GM12878 (cell line): ENCODE measurements at regions not wholly inside any gene's neighbourhood (a gene's known extent, or its start where the extent isn't known, plus 50 kb on each side); places are given as distances from the start of the nearest gene placed in this dataset.
A peak's percentile ranks its signal among the peaks of the same experiment; 100 is the strongest.

ENCODE experiments used
- ATAC-seq: fragments of 200-7000 bp; cut with Tn5 transposase; 3 replicates; pipeline ENCODE4 v1.9.1; 2020; ENCODE audit warnings: mild to moderate bottlenecking, moderate library complexity
- BruUV-seq: library from RNA; stranded (reverse); fragments of 400-500 nt; replicated peaks from 2 replicates; lab custom pipeline; 2021; lab: Mats Ljungman, UMichigan
- CTCF ChIA-PET: fragments of 300-600 bp; sonication (Branson Sonifier 250); formaldehyde crosslinking; extraction: SDS; loops from one replicate; lab custom pipeline; 2021; ENCODE audit warnings: inconsistent platforms; lab: Yijun Ruan, JAX
- POLR2A ChIA-PET: fragments of 350-600 bp; formaldehyde crosslinking; extraction: SDS; loops from one replicate; lab custom pipeline; 2021; ENCODE audit warnings: inconsistent platforms; lab: Charles Lee
- RAD21 ChIA-PET: fragments of 300-600 bp; sonication (Branson Sonifier 250); formaldehyde crosslinking; loops from one replicate; lab custom pipeline; 2023; ENCODE audit warnings: antibody characterized with exemption; ENCODE audit not compliant: unreplicated experiment; lab: Charles Lee
- SMC1A ChIA-PET: fragments of 300-600 bp; sonication (Branson Sonifier 250); formaldehyde crosslinking; loops from one replicate; lab custom pipeline; 2023; ENCODE audit not compliant: unreplicated experiment, uncharacterized antibody; lab: Charles Lee
- DNase-seq: peaks from one replicate; pipeline ENCODE4 v3.0.0-alpha.2; 2011; ENCODE audit warnings: low read depth, low spot score
- FAIRE-seq: peaks from 3 replicates; lab custom pipeline; 2011; peaks lifted over from hg19 to GRCh38; lab: Jason Lieb, UNC
- H2AFZ ChIP-seq: 2 replicates; pipeline ENCODE4 v1.6.0; 2011; ENCODE audit warnings: low read depth, low read length, control low read depth; ENCODE audit not compliant: control insufficient read depth
- H3K27ac ChIP-seq: 2 replicates; pipeline ENCODE4 v1.5.1; 2011; ENCODE audit warnings: control low read depth; ENCODE audit not compliant: control insufficient read depth, insufficient read depth
- H3K27me3 ChIP-seq, 2 experiments: replicated peaks in 1 of 2; 2 replicates each; pipeline versions ENCODE4 v1.6.0 to v1.6.1; 2011; ENCODE audit warnings: low read length in 1 of 2; ENCODE audit not compliant: control insufficient read depth in 2 of 2, insufficient read depth in 2 of 2
- H3K36me3 ChIP-seq, 2 experiments: 2 replicates each; pipeline ENCODE4 v1.5.1; 2011; ENCODE audit warnings: low read length in 1 of 2; ENCODE audit not compliant: control insufficient read depth in 2 of 2, insufficient read depth in 2 of 2
- H3K4me1 ChIP-seq: 2 replicates; pipeline ENCODE4 v1.6.1; 2011; ENCODE audit warnings: mild to moderate bottlenecking, low read length, moderate library complexity, mixed read lengths; ENCODE audit not compliant: control insufficient read depth, insufficient read depth
- H3K4me2 ChIP-seq: 2 replicates; pipeline ENCODE4 v1.6.0; 2011; ENCODE audit warnings: control low read depth; ENCODE audit not compliant: control insufficient read depth, insufficient read depth
- H3K4me3 ChIP-seq: fragments of 200-600 bp; sonication (generic); 2 replicates; pipeline ENCODE4 v1.5.1; 2016
- H3K79me2 ChIP-seq: 2 replicates; pipeline ENCODE4 v1.6.0; 2011; ENCODE audit warnings: low read length; ENCODE audit not compliant: control insufficient read depth, insufficient read depth
- H3K9ac ChIP-seq: 2 replicates; pipeline ENCODE4 v1.8.0; 2011; ENCODE audit warnings: low read length, control low read depth, mixed read lengths; ENCODE audit not compliant: control insufficient read depth, insufficient read depth
- H3K9me3 ChIP-seq: replicated peaks from 3 replicates; pipeline ENCODE4 v1.5.1; 2011; ENCODE audit warnings: mild to moderate bottlenecking, low read length; ENCODE audit not compliant: control insufficient read depth, insufficient read depth
- H4K20me1 ChIP-seq: 2 replicates; pipeline ENCODE4 v1.6.0; 2011; ENCODE audit not compliant: control insufficient read depth, insufficient read depth
- CBFB ChIP-seq: IDR thresholded peaks from 2 replicates; pipeline ENCODE4 v1.6.1; 2016; ENCODE audit warnings: antibody characterized with exemption, low read depth
- E2F4 ChIP-seq: IDR thresholded peaks from 2 replicates; pipeline ENCODE4 v1.6.1; 2012; ENCODE audit warnings: low read depth, low read length, improper control_type of control experiment
- E2F8 ChIP-seq: fragments of 450-650 bp; IDR thresholded peaks from 2 replicates; pipeline ENCODE4 v1.6.1; 2018; ENCODE audit warnings: mild to moderate bottlenecking, low read depth, moderate library complexity; ENCODE audit not compliant: partially characterized antibody
- GATAD2B ChIP-seq: fragments of 450-650 bp; conservative IDR thresholded peaks from 2 replicates; pipeline ENCODE4 v1.6.1; 2017; ENCODE audit warnings: low read depth, mild to moderate bottlenecking, moderate library complexity
- NRF1 ChIP-seq: conservative IDR thresholded peaks from 2 replicates; pipeline ENCODE4 v1.6.1; 2011; ENCODE audit warnings: mild to moderate bottlenecking, low read depth, low read length, improper control_type of control experiment
- RUNX3 ChIP-seq: IDR thresholded peaks from 2 replicates; pipeline ENCODE4 v1.6.1; 2012; ENCODE audit warnings: low read length, inconsistent platforms
- SIX5 ChIP-seq: IDR thresholded peaks from 2 replicates; pipeline ENCODE4 v1.6.1; 2011; ENCODE audit warnings: mild to moderate bottlenecking, low read depth, low read length, moderate library complexity; ENCODE audit not compliant: severe bottlenecking
- SMARCA5 ChIP-seq: fragments of 450-650 bp; IDR thresholded peaks from 2 replicates; pipeline ENCODE4 v1.6.1; 2017; ENCODE audit warnings: mild to moderate bottlenecking
- SPI1 ChIP-seq: IDR thresholded peaks from 2 replicates; pipeline ENCODE4 v1.6.1; 2011; ENCODE audit warnings: low read depth, mild to moderate bottlenecking, low read length, moderate library complexity, borderline replicate concordance; ENCODE audit not compliant: insufficient read depth
- WRNIP1 ChIP-seq: IDR thresholded peaks from 2 replicates; pipeline ENCODE4 v1.6.1; 2011; ENCODE audit warnings: low read depth, low read length, improper control_type of control experiment, borderline replicate concordance
- ZBTB11 ChIP-seq: fragments of 450-650 bp; formaldehyde crosslinking; IDR thresholded peaks from 2 replicates; pipeline ENCODE4 v1.5.0; 2022; ENCODE audit warnings: mild to moderate bottlenecking, missing genetic modification characterization
- WGBS: methylation state at CpG from one replicate; pipeline ENCODE4 v1.1.6; 2016; ENCODE audit warnings: low lambda C conversion rate; ENCODE audit not compliant: insufficient replicate concordance, insufficient coverage; ENCODE audit errors: missing lambda C conversion rate; 5-methylcytosine and 5-hydroxymethylcytosine counted together
- in situ Hi-C: fragments of 300-500 bp; cut with MboI; formaldehyde crosslinking; loops from 9 replicates; pipeline ENCODE4 v1.14.3; 2018; ENCODE audit warnings: mixed read lengths
- intact Hi-C: fragments of 100-400 bp; cut with micrococcal nuclease; formaldehyde crosslinking; loops from one replicate; pipeline ENCODE4 v1.14.2; 2022; ENCODE audit not compliant: unreplicated experiment

- DNase-seq: no peak
- no peak overlapping the region for H3K4me2 ChIP-seq
- H3K36me3 ChIP-seq: no peaks in the 10 kb centered on the region
Measured at GRCh38 chr5:124421584-124421983, 324.9 kb downstream of the ZNF608 start.

GRCh38 chr5:124420952-124421351 is 325.5 kb downstream of the ZNF608 start:
- Histone ChIP-seq H3K4me1 (no peaks in the 10 kb centered on the region), H3K9ac (no peak overlapping the region), H3K79me2 (no peaks in the 10 kb centered on the region), H3K36me3 (no peaks in the 10 kb centered on the region), H2AFZ (no peak overlapping the region), H3K4me3 (no peak overlapping the region), H3K27me3 (no peaks in the 10 kb centered on the region; a peak in 1 of 4 replicates), H3K4me2 (no peak overlapping the region), H3K9me3 (no peaks in the 10 kb centered on the region; the same call in 1 of the 3 replicates), H4K20me1 (no peaks in the 10 kb centered on the region), H3K27ac (no peak overlapping the region)
- ATAC-seq (no peak), FAIRE-seq (no peak), DNase-seq (no peak)
- in situ Hi-C loops: no loop called here
- POLR2A ChIA-PET: no interaction called here
- WGBS: 42% methylated on average over 2 of the region's 2 CpGs
- intact Hi-C loops: no loop called here
- SMC1A ChIA-PET: no interaction called here
- no TSS peak for BruUV-seq
- no peak for TF ChIP-seq E2F8
- no peak for TF ChIP-seq WRNIP1
- TF ChIP-seq RUNX3: no peak
- TF ChIP-seq NRF1: no peak
- TF ChIP-seq CBFB: no peak
- no peak for TF ChIP-seq ZBTB11 (CRISPR knock-in tag)
- TF ChIP-seq GATAD2B: no peak
- no peak for TF ChIP-seq E2F4
- no peak for TF ChIP-seq SIX5
- CTCF ChIA-PET: no interaction called here
- RAD21 ChIA-PET: no interaction called here

More at GRCh38 chr5:124421584-124421983, 324.9 kb downstream of the ZNF608 start:
- ChIA-PET CTCF (no interaction called here), POLR2A (no interaction called here), RAD21 (no interaction called here), SMC1A (no interaction called here)
- intact Hi-C loops (no loop called here), in situ Hi-C loops (no loop called here)
- peak; percentile 87 for TF ChIP-seq SPI1
- TF ChIP-seq SMARCA5: no peak
- Histone ChIP-seq H3K4me1 (no peaks in the 10 kb centered on the region), H3K27ac (no peak overlapping the region), H3K9ac (no peak overlapping the region), H3K4me3 (no peak overlapping the region), H4K20me1 (no peaks in the 10 kb centered on the region), H3K79me2 (no peaks in the 10 kb centered on the region), H3K9me3 (no peaks in the 10 kb centered on the region; the same call in 1 of the 3 replicates), H2AFZ (no peak overlapping the region), H3K27me3 (no peaks in the 10 kb centered on the region; a peak in 1 of 4 replicates)
- 57% methylated on average over 1 of the region's 1 CpG for WGBS
- BruUV-seq: no TSS peak
- ATAC-seq (no peak), FAIRE-seq (no peak)
